HEK293 (cell line): ENCODE measurements at regions not wholly inside any gene's neighbourhood (a gene's known extent, or its start where the extent isn't known, plus 50 kb on each side); places are given as distances from the start of the nearest gene placed in this dataset.

Experiments
- CTCF ChIA-PET: fragments of 350-600 bp; formaldehyde crosslinking; extraction: SDS; loops from one replicate; lab custom pipeline; 2021; ENCODE audit warnings: antibody characterized with exemption; lab: Yijun Ruan, JAX
- POLR2A ChIA-PET: fragments of 300-600 bp; formaldehyde crosslinking; extraction: SDS; loops from one replicate; lab custom pipeline; 2020; ENCODE audit warnings: antibody characterized with exemption, inconsistent platforms; lab: Yijun Ruan, JAX
- H3K27ac ChIP-seq: fragments of 200-500 bp; sonication (Bioruptor generic); 2 replicates; pipeline ENCODE4 v1.5.1; 2014; ENCODE audit warnings: low read depth, low read length, control low read depth, inconsistent platforms; ENCODE audit errors: extremely low read depth
- H3K36me3 ChIP-seq, 2 experiments: fragments of 200-500 bp in 1 of 2; sonication (Bioruptor generic) in 1 of 2; 1 replicate in 1 of 2; 2 replicates in 1 of 2; pipeline ENCODE4 v1.5.1; 2014 to 2017; ENCODE audit warnings: inconsistent platforms in 2 of 2, low read length in 2 of 2; ENCODE audit not compliant: control insufficient read depth in 2 of 2, insufficient read depth in 1 of 2
- H3K4me1 ChIP-seq: fragments of 200-500 bp; sonication (Bioruptor generic); 2 replicates; pipeline ENCODE4 v1.5.1; 2014; ENCODE audit warnings: mild to moderate bottlenecking, low read length, inconsistent platforms; ENCODE audit not compliant: control insufficient read depth, insufficient read depth
- H3K4me3 ChIP-seq: 2 replicates; pipeline ENCODE4 v1.5.1; 2011; ENCODE audit warnings: low read depth, mild to moderate bottlenecking, control low read depth, low read length, moderate library complexity
- H3K9me3 ChIP-seq: fragments of 200-500 bp; sonication (Bioruptor generic); 2 replicates; pipeline ENCODE4 v1.5.1; 2014; ENCODE audit warnings: low read depth, low read length, inconsistent platforms; ENCODE audit not compliant: control insufficient read depth, insufficient read depth
- EGR2 ChIP-seq: fragments of 450-650 bp; formaldehyde crosslinking; IDR thresholded peaks from 2 replicates; pipeline ENCODE4 v1.5.1; 2016; ENCODE audit warnings: low read depth, missing biosample characterization, missing genetic modification characterization
- GLI2 ChIP-seq: fragments of 450-650 bp; formaldehyde crosslinking; IDR thresholded peaks from 2 replicates; pipeline ENCODE4; 2017; ENCODE audit warnings: missing biosample characterization, missing genetic modification characterization, low read depth, borderline replicate concordance
- KLF1 ChIP-seq: fragments of 450-650 bp; formaldehyde crosslinking; IDR thresholded peaks from 2 replicates; pipeline ENCODE4 v1.5.1; 2016; ENCODE audit warnings: missing biosample characterization, missing genetic modification characterization
- MYNN ChIP-seq: fragments of 450-650 bp; formaldehyde crosslinking; IDR thresholded peaks from 2 replicates; pipeline ENCODE4 v1.5.1; 2016; ENCODE audit warnings: missing biosample characterization, missing genetic modification characterization, borderline replicate concordance
- MZF1 ChIP-seq: fragments of 450-650 bp; formaldehyde crosslinking; IDR thresholded peaks from 2 replicates; pipeline ENCODE4 v1.5.1; 2017; ENCODE audit warnings: missing biosample characterization, missing genetic modification characterization, borderline replicate concordance
- RBAK ChIP-seq: fragments of 450-650 bp; formaldehyde crosslinking; IDR thresholded peaks from 2 replicates; pipeline ENCODE4 v1.5.1; 2016; ENCODE audit warnings: missing biosample characterization, missing genetic modification characterization
- ZBTB17 ChIP-seq: fragments of 450-650 bp; formaldehyde crosslinking; IDR thresholded peaks from 2 replicates; pipeline ENCODE4 v1.5.1; 2016; ENCODE audit warnings: missing biosample characterization, missing genetic modification characterization
- ZFHX2 ChIP-seq: fragments of 450-650 bp; formaldehyde crosslinking; conservative IDR thresholded peaks from 2 replicates; pipeline ENCODE4 v1.5.1; 2016; ENCODE audit warnings: missing biosample characterization, missing genetic modification characterization
- ZFP3 ChIP-seq: fragments of 450-650 bp; formaldehyde crosslinking; IDR thresholded peaks from 2 replicates; pipeline ENCODE4 v1.5.1; 2016; ENCODE audit warnings: low read depth, missing biosample characterization, missing genetic modification characterization
- ZIC2 ChIP-seq: fragments of 450-650 bp; formaldehyde crosslinking; IDR thresholded peaks from 2 replicates; pipeline ENCODE4 v1.5.1; 2016; ENCODE audit warnings: missing biosample characterization, missing genetic modification characterization
- ZNF394 ChIP-seq: fragments of 450-650 bp; formaldehyde crosslinking; IDR thresholded peaks from 2 replicates; pipeline ENCODE4 v1.5.1; 2016; ENCODE audit warnings: missing biosample characterization, missing genetic modification characterization, mild to moderate bottlenecking, moderate library complexity, borderline replicate concordance
- ZNF404 ChIP-seq: fragments of 450-650 bp; formaldehyde crosslinking; IDR thresholded peaks from 2 replicates; pipeline ENCODE4 v1.5.1; 2017; ENCODE audit warnings: missing biosample characterization, missing genetic modification characterization
- ZNF510 ChIP-seq: fragments of 450-650 bp; formaldehyde crosslinking; IDR thresholded peaks from 2 replicates; pipeline ENCODE4 v1.5.1; 2018; ENCODE audit warnings: mild to moderate bottlenecking, missing genetic modification characterization, missing biosample characterization; ENCODE audit not compliant: insufficient replicate concordance
- ZNF544 ChIP-seq: fragments of 450-650 bp; formaldehyde crosslinking; IDR thresholded peaks from 2 replicates; pipeline ENCODE4 v1.5.0; 2017; ENCODE audit warnings: missing biosample characterization, missing genetic modification characterization
- ZNF585B ChIP-seq: fragments of 450-650 bp; formaldehyde crosslinking; IDR thresholded peaks from 2 replicates; pipeline ENCODE4 v1.5.1; 2016; ENCODE audit warnings: missing biosample characterization, missing genetic modification characterization
- ZNF623 ChIP-seq: fragments of 450-650 bp; formaldehyde crosslinking; IDR thresholded peaks from 2 replicates; pipeline ENCODE4 v1.5.1; 2016; ENCODE audit warnings: missing biosample characterization, missing genetic modification characterization
- ZNF654 ChIP-seq: fragments of 450-650 bp; formaldehyde crosslinking; IDR thresholded peaks from 2 replicates; pipeline ENCODE4 v1.5.1; 2016; ENCODE audit warnings: low read depth, missing biosample characterization, missing genetic modification characterization
- ZNF747 ChIP-seq: fragments of 450-650 bp; formaldehyde crosslinking; IDR thresholded peaks from 2 replicates; pipeline ENCODE4 v1.5.1; 2016; ENCODE audit warnings: missing biosample characterization, missing genetic modification characterization
- TF ChIP-seq, protein P1 (sequence below): fragments of 450-650 bp; formaldehyde crosslinking; IDR thresholded peaks from 2 replicates; pipeline ENCODE4 v1.5.1; 2017; ENCODE audit warnings: missing biosample characterization, missing genetic modification characterization
- TF ChIP-seq, protein P2 (sequence below): fragments of 450-650 bp; formaldehyde crosslinking; IDR thresholded peaks from 2 replicates; pipeline ENCODE4 v1.5.1; 2016; ENCODE audit warnings: missing biosample characterization, missing genetic modification characterization
- TF ChIP-seq, protein P3 (sequence below): fragments of 450-650 bp; formaldehyde crosslinking; IDR thresholded peaks from 2 replicates; pipeline ENCODE4 v1.5.1; 2016; ENCODE audit warnings: missing biosample characterization, missing genetic modification characterization
- TF ChIP-seq, protein P4 (sequence below): fragments of 450-650 bp; formaldehyde crosslinking; IDR thresholded peaks from 2 replicates; pipeline ENCODE4 v1.5.1; 2016; ENCODE audit warnings: missing biosample characterization, missing genetic modification characterization
- TF ChIP-seq, protein P5 (sequence below): fragments of 450-650 bp; formaldehyde crosslinking; IDR thresholded peaks from 2 replicates; pipeline ENCODE4 v1.5.1; 2016; ENCODE audit warnings: missing biosample characterization, missing genetic modification characterization

DNA sequence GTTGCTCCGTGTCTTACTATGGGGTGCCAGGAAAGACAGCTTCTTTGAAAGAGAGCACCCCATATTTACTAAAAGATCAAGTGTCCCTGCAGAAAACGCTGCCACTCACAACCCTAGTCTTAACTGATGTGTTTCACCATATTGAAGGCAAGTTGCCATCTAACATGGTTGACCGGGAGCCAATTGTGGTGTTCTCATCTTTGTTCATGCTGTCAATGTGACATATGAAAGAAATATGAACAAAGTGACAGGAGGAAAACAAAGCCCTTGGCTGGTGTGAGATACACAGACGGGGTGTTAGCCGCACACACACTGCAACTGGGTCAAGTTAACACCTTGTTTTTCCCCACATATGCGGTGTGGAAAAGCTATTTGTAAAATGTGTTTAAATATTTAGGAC is 122.3 kb upstream of the NEBL start:
- Histone ChIP-seq H3K36me3 (no peaks in the 10 kb centered on the region), H3K9me3 (no peaks in the 10 kb centered on the region), H3K4me3 (no peak overlapping the region), H3K4me1 (no peaks in the 10 kb centered on the region), H3K27ac (no peak overlapping the region)
- TF ChIP-seq ZNF394 (tag by site-specific recombination) (no peak), MZF1 (no peak), EGR2 (tag by site-specific recombination) (no peak), ZNF747 (tag by site-specific recombination) (no peak), RBAK (tag by site-specific recombination) (no peak), ZFP3 (tag by site-specific recombination) (no peak), ZNF585B (tag by site-specific recombination) (no peak), ZNF623 (no peak), ZFHX2 (no peak)
- TF ChIP-seq, protein P1, sequence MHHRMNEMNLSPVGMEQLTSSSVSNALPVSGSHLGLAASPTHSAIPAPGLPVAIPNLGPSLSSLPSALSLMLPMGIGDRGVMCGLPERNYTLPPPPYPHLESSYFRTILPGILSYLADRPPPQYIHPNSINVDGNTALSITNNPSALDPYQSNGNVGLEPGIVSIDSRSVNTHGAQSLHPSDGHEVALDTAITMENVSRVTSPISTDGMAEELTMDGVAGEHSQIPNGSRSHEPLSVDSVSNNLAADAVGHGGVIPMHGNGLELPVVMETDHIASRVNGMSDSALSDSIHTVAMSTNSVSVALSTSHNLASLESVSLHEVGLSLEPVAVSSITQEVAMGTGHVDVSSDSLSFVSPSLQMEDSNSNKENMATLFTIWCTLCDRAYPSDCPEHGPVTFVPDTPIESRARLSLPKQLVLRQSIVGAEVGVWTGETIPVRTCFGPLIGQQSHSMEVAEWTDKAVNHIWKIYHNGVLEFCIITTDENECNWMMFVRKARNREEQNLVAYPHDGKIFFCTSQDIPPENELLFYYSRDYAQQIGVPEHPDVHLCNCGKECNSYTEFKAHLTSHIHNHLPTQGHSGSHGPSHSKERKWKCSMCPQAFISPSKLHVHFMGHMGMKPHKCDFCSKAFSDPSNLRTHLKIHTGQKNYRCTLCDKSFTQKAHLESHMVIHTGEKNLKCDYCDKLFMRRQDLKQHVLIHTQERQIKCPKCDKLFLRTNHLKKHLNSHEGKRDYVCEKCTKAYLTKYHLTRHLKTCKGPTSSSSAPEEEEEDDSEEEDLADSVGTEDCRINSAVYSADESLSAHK: no peak
- ChIA-PET CTCF (interaction anchor here (0.5 kb wide), 1 partner anchor 65 kb away, joined by 3 read pairs; no protein-coding TSS in a partner anchor), POLR2A (no interaction called here)

DNA sequence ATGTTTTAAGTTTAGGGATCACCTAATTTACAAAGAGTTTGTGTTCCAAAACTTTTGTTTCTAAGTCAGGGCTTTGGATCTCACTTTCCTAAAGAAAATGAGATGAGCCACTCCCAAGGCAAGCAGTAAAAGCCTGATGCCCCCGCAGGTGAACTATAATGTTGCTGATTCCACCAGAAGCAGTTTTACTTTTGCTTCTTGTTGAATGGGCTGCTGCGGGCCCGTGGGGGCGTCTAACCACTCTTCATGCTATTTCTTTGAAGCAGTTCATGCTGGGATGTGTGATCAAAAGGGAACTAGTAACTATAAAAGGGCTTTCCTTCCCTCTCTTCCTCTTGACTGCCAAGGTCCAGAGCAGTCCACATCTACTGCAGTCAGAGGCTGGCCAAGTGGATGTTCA is 118.7 kb upstream of the NEBL start:
- no peaks in the 10 kb centered on the region for H3K9me3 ChIP-seq
- ChIA-PET POLR2A (no interaction called here), CTCF (no interaction called here)
- H3K27ac ChIP-seq: no peak overlapping the region
- no peaks in the 10 kb centered on the region for H3K4me1 ChIP-seq
- no peaks in the 10 kb centered on the region for H3K36me3 ChIP-seq
- no peak overlapping the region for H3K4me3 ChIP-seq
- TF ChIP-seq GLI2 (tag by site-specific recombination) (no peak), RBAK (tag by site-specific recombination) (no peak), ZBTB17 (tag by site-specific recombination) (no peak), ZNF654 (tag by site-specific recombination) (no peak), ZNF544 (tag by site-specific recombination) (no peak), KLF1 (no peak), ZNF404 (tag by site-specific recombination) (no peak), ZIC2 (no peak), ZNF510 (tag by site-specific recombination) (no peak), MYNN (tag by site-specific recombination) (no peak)
- TF ChIP-seq, protein P2, sequence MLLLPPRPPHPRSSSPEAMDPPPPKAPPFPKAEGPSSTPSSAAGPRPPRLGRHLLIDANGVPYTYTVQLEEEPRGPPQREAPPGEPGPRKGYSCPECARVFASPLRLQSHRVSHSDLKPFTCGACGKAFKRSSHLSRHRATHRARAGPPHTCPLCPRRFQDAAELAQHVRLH (tag by site-specific recombination): no peak
- TF ChIP-seq, protein P3, sequence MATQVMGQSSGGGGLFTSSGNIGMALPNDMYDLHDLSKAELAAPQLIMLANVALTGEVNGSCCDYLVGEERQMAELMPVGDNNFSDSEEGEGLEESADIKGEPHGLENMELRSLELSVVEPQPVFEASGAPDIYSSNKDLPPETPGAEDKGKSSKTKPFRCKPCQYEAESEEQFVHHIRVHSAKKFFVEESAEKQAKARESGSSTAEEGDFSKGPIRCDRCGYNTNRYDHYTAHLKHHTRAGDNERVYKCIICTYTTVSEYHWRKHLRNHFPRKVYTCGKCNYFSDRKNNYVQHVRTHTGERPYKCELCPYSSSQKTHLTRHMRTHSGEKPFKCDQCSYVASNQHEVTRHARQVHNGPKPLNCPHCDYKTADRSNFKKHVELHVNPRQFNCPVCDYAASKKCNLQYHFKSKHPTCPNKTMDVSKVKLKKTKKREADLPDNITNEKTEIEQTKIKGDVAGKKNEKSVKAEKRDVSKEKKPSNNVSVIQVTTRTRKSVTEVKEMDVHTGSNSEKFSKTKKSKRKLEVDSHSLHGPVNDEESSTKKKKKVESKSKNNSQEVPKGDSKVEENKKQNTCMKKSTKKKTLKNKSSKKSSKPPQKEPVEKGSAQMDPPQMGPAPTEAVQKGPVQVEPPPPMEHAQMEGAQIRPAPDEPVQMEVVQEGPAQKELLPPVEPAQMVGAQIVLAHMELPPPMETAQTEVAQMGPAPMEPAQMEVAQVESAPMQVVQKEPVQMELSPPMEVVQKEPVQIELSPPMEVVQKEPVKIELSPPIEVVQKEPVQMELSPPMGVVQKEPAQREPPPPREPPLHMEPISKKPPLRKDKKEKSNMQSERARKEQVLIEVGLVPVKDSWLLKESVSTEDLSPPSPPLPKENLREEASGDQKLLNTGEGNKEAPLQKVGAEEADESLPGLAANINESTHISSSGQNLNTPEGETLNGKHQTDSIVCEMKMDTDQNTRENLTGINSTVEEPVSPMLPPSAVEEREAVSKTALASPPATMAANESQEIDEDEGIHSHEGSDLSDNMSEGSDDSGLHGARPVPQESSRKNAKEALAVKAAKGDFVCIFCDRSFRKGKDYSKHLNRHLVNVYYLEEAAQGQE (tag by site-specific recombination): no peak
- TF ChIP-seq, protein P1: no peak
- TF ChIP-seq, protein P4, sequence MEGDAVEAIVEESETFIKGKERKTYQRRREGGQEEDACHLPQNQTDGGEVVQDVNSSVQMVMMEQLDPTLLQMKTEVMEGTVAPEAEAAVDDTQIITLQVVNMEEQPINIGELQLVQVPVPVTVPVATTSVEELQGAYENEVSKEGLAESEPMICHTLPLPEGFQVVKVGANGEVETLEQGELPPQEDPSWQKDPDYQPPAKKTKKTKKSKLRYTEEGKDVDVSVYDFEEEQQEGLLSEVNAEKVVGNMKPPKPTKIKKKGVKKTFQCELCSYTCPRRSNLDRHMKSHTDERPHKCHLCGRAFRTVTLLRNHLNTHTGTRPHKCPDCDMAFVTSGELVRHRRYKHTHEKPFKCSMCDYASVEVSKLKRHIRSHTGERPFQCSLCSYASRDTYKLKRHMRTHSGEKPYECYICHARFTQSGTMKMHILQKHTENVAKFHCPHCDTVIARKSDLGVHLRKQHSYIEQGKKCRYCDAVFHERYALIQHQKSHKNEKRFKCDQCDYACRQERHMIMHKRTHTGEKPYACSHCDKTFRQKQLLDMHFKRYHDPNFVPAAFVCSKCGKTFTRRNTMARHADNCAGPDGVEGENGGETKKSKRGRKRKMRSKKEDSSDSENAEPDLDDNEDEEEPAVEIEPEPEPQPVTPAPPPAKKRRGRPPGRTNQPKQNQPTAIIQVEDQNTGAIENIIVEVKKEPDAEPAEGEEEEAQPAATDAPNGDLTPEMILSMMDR (tag by site-specific recombination): no peak
- TF ChIP-seq, protein P5, sequence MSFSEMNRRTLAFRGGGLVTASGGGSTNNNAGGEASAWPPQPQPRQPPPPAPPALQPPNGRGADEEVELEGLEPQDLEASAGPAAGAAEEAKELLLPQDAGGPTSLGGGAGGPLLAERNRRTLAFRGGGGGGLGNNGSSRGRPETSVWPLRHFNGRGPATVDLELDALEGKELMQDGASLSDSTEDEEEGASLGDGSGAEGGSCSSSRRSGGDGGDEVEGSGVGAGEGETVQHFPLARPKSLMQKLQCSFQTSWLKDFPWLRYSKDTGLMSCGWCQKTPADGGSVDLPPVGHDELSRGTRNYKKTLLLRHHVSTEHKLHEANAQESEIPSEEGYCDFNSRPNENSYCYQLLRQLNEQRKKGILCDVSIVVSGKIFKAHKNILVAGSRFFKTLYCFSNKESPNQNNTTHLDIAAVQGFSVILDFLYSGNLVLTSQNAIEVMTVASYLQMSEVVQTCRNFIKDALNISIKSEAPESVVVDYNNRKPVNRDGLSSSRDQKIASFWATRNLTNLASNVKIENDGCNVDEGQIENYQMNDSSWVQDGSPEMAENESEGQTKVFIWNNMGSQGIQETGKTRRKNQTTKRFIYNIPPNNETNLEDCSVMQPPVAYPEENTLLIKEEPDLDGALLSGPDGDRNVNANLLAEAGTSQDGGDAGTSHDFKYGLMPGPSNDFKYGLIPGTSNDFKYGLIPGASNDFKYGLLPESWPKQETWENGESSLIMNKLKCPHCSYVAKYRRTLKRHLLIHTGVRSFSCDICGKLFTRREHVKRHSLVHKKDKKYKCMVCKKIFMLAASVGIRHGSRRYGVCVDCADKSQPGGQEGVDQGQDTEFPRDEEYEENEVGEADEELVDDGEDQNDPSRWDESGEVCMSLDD: no peak
